Ovary (tissue), 3 donors: ENCODE measurements at regions not wholly inside any gene's neighbourhood (a gene's known extent, or its start where the extent isn't known, plus 50 kb on each side); places are given as distances from the start of the nearest gene placed in this dataset.

Experiments
- EP300 ChIP-seq: sonication (generic); formaldehyde crosslinking; IDR thresholded peaks from one replicate; pipeline ENCODE4 v1.6.1; 2017; ENCODE audit warnings: antibody characterized with exemption
- POLR2A ChIP-seq: fragments of 450-650 bp; IDR thresholded peaks from one replicate; pipeline ENCODE4 v1.6.1; 2017; ENCODE audit warnings: antibody characterized with exemption, mild to moderate bottlenecking, moderate library complexity
- TF ChIP-seq, protein P1 (sequence below), 3 donors: fragments of 450-650 bp in 2 of 3; fragments of 200-600 bp in 1 of 3; IDR thresholded peaks; one replicate each; pipeline versions ENCODE4 v1.5.1 to v1.8.0; 2016 to 2022; ENCODE audit warnings: antibody characterized with exemption in 3 of 3, mild to moderate bottlenecking in 1 of 3
- donor health status: DM: no; HTN: no; CAD: no.

GRCh38 chr2:144128130-144128746, 391.7 kb downstream of the ZEB2 start:
- TF ChIP-seq POLR2A = no peak
- TF ChIP-seq, protein P1, sequence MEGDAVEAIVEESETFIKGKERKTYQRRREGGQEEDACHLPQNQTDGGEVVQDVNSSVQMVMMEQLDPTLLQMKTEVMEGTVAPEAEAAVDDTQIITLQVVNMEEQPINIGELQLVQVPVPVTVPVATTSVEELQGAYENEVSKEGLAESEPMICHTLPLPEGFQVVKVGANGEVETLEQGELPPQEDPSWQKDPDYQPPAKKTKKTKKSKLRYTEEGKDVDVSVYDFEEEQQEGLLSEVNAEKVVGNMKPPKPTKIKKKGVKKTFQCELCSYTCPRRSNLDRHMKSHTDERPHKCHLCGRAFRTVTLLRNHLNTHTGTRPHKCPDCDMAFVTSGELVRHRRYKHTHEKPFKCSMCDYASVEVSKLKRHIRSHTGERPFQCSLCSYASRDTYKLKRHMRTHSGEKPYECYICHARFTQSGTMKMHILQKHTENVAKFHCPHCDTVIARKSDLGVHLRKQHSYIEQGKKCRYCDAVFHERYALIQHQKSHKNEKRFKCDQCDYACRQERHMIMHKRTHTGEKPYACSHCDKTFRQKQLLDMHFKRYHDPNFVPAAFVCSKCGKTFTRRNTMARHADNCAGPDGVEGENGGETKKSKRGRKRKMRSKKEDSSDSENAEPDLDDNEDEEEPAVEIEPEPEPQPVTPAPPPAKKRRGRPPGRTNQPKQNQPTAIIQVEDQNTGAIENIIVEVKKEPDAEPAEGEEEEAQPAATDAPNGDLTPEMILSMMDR (IDR thresholded peaks at IDR 0.05) = no peak
- no peak for TF ChIP-seq EP300
